Smooth muscle cell (in vitro differentiated cells): ENCODE measurements at regions not wholly inside any gene's neighbourhood (a gene's known extent, or its start where the extent isn't known, plus 50 kb on each side); places are given as distances from the start of the nearest gene placed in this dataset.

Source experiments
- DNase-seq: peaks from one replicate; lab custom pipeline; 2025; ENCODE audit not compliant: unreplicated experiment; lab: John Stamatoyannopoulos, UW
- H2AFZ ChIP-seq: fragments of 200-600 bp; sonication (generic); 2 replicates; pipeline ENCODE4 v1.6.0; 2016; ENCODE audit warnings: antibody characterized with exemption, low read depth, mild to moderate bottlenecking
- H3F3A ChIP-seq: fragments of 200-600 bp; sonication (generic); 2 replicates; pipeline ENCODE4 v1.6.0; 2017; ENCODE audit warnings: antibody characterized with exemption, low read depth
- H3K27ac ChIP-seq: fragments of 200-600 bp; sonication (generic); 2 replicates; pipeline ENCODE4 v1.5.1; 2016; ENCODE audit warnings: low read depth, mild to moderate bottlenecking
- H3K27me3 ChIP-seq: fragments of 200-600 bp; sonication (generic); 2 replicates; pipeline ENCODE4 v1.6.1; 2016; ENCODE audit warnings: low read depth, mild to moderate bottlenecking
- H3K36me3 ChIP-seq: fragments of 200-600 bp; sonication (generic); 2 replicates; pipeline ENCODE4 v1.5.1; 2016; ENCODE audit warnings: low read depth
- H3K4me1 ChIP-seq: fragments of 200-600 bp; sonication (generic); 2 replicates; pipeline ENCODE4 v1.5.1; 2016; ENCODE audit warnings: low read depth
- H3K4me2 ChIP-seq: fragments of 200-600 bp; sonication (generic); 2 replicates; pipeline ENCODE4 v1.6.0; 2016; ENCODE audit warnings: mild to moderate bottlenecking
- H3K4me3 ChIP-seq: fragments of 200-600 bp; sonication (generic); 2 replicates; pipeline ENCODE4 v1.5.1; 2016; ENCODE audit warnings: mild to moderate bottlenecking
- H3K79me2 ChIP-seq: fragments of 200-600 bp; sonication (generic); 2 replicates; pipeline ENCODE4 v1.6.0; 2016; ENCODE audit warnings: low read depth, mild to moderate bottlenecking
- H3K9ac ChIP-seq: fragments of 200-600 bp; sonication (generic); 2 replicates; pipeline ENCODE4 v1.6.0; 2016; ENCODE audit warnings: low read depth
- H3K9me3 ChIP-seq: fragments of 200-600 bp; sonication (generic); replicated peaks from 2 replicates; pipeline ENCODE4 v1.5.1; 2016; ENCODE audit warnings: low read depth
- H4K20me1 ChIP-seq: fragments of 200-600 bp; sonication (generic); 2 replicates; pipeline ENCODE4 v1.6.0; 2016; ENCODE audit warnings: low read depth
- WGBS: methylation state at CpG from one replicate; pipeline ENCODE4 v1.1.7; 2016; ENCODE audit warnings: low lambda C conversion rate; 5-methylcytosine and 5-hydroxymethylcytosine counted together
- TF ChIP-seq, protein P1 (sequence below): fragments of 200-600 bp; sonication (generic); IDR thresholded peaks from 2 replicates; pipeline ENCODE4 v1.5.1; 2017; ENCODE audit warnings: borderline replicate concordance, mild to moderate bottlenecking, antibody characterized with exemption; ENCODE audit not compliant: insufficient read depth, poor library complexity, severe bottlenecking

DNA sequence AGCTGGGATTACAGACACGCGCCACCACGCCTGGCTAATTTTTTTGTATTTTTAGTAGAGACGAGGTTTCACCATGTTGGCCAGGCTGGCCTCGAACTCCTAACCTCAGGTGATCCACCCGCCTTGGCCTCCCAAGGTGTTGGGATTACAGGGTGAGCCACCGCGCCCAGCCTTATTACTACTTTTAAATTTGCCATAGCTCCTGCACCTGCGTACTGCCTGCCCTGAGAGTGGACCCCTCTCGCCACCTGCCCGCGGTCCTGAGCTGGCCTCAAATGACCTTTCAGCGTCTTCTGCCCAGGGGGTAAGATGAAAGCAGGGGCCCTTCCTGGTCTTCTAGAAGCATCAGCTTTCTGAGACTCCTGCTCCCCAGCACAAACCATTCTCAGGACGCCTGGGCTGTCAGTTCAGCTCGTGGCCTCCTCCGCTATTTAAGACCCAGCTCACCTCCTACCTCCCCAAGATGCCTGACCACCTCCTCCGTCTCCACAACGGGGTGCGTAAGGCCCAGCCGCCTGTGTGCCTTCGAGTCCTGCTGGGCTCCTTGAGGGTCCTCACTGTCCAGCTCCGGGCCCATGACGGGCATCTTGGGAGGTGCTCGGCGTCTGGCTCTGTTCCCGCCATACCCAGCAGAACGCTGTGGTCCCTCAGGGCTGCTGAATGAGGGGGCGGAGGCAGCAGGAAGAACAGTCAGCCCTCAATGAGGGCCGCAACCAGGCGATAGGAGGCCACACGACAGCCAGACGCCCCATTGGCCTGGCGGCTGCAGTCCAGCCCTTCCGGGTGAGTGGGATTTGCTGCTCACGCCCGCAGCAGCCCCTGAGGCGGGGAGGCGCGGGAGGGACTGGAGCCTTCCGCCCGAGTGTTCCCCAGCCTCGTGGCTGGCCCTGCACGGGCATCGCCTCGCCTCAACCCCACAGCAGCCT, 266.6 kb downstream of the TFCP2L1 start:
- DNase-seq, result no peak
- H3K36me3 ChIP-seq, result no peaks in the 10 kb centered on the region

DNA sequence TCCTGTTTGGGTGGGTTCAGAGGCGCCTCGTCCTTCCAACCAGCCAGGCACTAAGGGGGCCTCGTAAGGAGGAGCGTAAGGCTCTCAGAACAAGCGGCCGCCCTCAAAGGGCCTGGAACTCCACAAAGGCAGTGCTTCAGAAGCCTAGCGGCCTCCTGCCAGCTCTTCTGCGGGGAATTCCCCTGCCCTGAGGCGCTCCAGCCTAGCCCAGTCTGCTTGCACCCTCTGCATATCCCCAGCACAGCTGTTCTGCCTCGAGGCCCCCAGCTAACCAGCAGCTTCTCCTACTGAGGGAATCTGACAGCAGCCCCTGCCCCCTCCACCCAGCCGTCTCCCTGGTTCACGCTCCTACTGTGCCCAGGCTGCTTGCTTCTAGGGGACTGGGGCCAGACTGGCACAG, 265.9 kb downstream of the TFCP2L1 start:
- Histone ChIP-seq H3K9me3 (no peaks in the 10 kb centered on the region), H3K4me3 (no peak overlapping the region), H4K20me1 (no peaks in the 10 kb centered on the region), H3K79me2 (no peaks in the 10 kb centered on the region), H3K36me3 (no peaks in the 10 kb centered on the region), H2AFZ (peak overlapping the region; percentile 16), H3F3A (no peaks in the 10 kb centered on the region), H3K27me3 (no peaks in the 10 kb centered on the region), H3K4me1 (no peaks in the 10 kb centered on the region), H3K27ac (no peak overlapping the region), H3K9ac (no peak overlapping the region), H3K4me2 (no peak overlapping the region)
- WGBS, result 78% methylated on average over 12 of the region's 12 CpGs
- TF ChIP-seq, protein P1, sequence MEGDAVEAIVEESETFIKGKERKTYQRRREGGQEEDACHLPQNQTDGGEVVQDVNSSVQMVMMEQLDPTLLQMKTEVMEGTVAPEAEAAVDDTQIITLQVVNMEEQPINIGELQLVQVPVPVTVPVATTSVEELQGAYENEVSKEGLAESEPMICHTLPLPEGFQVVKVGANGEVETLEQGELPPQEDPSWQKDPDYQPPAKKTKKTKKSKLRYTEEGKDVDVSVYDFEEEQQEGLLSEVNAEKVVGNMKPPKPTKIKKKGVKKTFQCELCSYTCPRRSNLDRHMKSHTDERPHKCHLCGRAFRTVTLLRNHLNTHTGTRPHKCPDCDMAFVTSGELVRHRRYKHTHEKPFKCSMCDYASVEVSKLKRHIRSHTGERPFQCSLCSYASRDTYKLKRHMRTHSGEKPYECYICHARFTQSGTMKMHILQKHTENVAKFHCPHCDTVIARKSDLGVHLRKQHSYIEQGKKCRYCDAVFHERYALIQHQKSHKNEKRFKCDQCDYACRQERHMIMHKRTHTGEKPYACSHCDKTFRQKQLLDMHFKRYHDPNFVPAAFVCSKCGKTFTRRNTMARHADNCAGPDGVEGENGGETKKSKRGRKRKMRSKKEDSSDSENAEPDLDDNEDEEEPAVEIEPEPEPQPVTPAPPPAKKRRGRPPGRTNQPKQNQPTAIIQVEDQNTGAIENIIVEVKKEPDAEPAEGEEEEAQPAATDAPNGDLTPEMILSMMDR, result no peak
- no peak for DNase-seq

More for the DNA sequence above, 266.6 kb downstream of the TFCP2L1 start:
- no peak overlapping the region for H3K4me3 ChIP-seq
- H3K4me1 ChIP-seq, result no peaks in the 10 kb centered on the region
- H3K4me2 ChIP-seq, result no peak overlapping the region
- no peaks in the 10 kb centered on the region for H3F3A ChIP-seq
- H3K9ac ChIP-seq, result no peak overlapping the region
- TF ChIP-seq, protein P1, result no peak
- no peaks in the 10 kb centered on the region for H4K20me1 ChIP-seq
- H2AFZ ChIP-seq, result peak overlapping the region; percentile 16
- no peak overlapping the region for H3K27ac ChIP-seq
- 78% methylated on average over 45 of the region's 45 CpGs for WGBS
- no peaks in the 10 kb centered on the region for H3K27me3 ChIP-seq
- H3K9me3 ChIP-seq, result no peaks in the 10 kb centered on the region
- no peaks in the 10 kb centered on the region for H3K79me2 ChIP-seq

DNA sequence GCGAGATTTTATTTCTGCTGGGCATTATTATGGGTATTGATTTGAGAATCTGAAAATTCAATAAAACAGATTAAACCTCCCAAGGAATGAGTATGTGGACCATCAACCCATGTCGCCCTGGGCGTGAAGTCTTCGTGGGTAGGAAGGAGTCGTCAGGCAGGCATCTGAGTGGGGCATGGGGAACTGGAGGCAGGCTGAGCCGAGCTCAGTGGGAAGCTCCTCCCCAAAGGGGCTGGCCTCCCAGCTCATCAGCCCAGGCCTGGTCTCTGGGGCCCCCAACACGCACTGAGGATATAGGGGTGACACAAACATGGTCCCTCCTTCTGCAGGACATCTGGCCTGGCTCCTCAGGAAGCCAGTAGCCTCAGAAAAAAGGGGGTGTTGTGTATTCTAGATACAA, 265.2 kb downstream of the TFCP2L1 start:
- no peak overlapping the region for H3K9ac ChIP-seq
- no peaks in the 10 kb centered on the region for H3K27me3 ChIP-seq
- no peak overlapping the region for H2AFZ ChIP-seq
- TF ChIP-seq, protein P1, result no peak
- H3K27ac ChIP-seq, result no peak overlapping the region
- no peaks in the 10 kb centered on the region for H4K20me1 ChIP-seq
- DNase-seq, result no peak
- no peaks in the 10 kb centered on the region for H3K79me2 ChIP-seq
- no peaks in the 10 kb centered on the region for H3K9me3 ChIP-seq
- H3K4me3 ChIP-seq, result no peak overlapping the region
- 76% methylated on average over 7 of the region's 7 CpGs for WGBS
- no peaks in the 10 kb centered on the region for H3F3A ChIP-seq
- no peak overlapping the region for H3K4me2 ChIP-seq
- H3K36me3 ChIP-seq, result no peaks in the 10 kb centered on the region
- H3K4me1 ChIP-seq, result no peaks in the 10 kb centered on the region
